Endothelial cell of umbilical vein (primary cell): ENCODE measurements at regions not wholly inside any gene's neighbourhood (a gene's known extent, or its start where the extent isn't known, plus 50 kb on each side); places are given as distances from the start of the nearest gene placed in this dataset.

Experiments used
- FOS ChIP-seq: IDR thresholded peaks from 2 replicates; pipeline ENCODE4 v1.6.1; 2011; ENCODE audit warnings: mild to moderate bottlenecking, low read length, moderate library complexity, borderline replicate concordance; ENCODE audit not compliant: insufficient read depth
- POLR2A ChIP-seq: IDR thresholded peaks from 2 replicates; pipeline ENCODE4 v1.6.1; 2012; ENCODE audit warnings: low read depth, mild to moderate bottlenecking, control low read depth, low read length

DNA sequence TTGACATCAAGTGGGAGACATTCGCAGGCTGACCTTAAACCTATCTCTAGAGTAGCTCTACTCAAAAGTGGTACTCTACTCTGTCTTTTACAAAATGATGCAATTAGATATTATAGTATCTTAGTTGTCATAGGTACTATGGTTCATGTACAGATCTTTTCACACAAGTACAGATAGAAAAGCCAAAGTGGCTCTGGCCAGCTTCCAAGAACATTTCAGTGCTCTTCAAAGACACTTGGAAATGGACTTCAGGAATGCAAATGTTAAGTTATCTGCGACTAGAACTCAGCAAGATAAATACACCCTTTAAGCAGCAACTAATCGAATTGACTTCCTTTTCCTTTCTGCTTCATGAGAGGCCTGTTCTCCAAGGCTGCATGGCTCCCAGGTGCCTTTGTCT lies 718.7 kb upstream of the FAM98A start:
- TF ChIP-seq FOS (no peak), POLR2A (no peak)
